GM21526 (cell line): ENCODE measurements at regions not wholly inside any gene's neighbourhood (a gene's known extent, or its start where the extent isn't known, plus 50 kb on each side); places are given as distances from the start of the nearest gene placed in this dataset.

ENCODE experiments used
- ATAC-seq: cut with Tn5 transposase; IDR thresholded peaks from one replicate; pipeline ENCODE4 v1.9.1; 2021; ENCODE audit warnings: moderate library complexity; ENCODE audit not compliant: unreplicated experiment, low FRiP score

DNA sequence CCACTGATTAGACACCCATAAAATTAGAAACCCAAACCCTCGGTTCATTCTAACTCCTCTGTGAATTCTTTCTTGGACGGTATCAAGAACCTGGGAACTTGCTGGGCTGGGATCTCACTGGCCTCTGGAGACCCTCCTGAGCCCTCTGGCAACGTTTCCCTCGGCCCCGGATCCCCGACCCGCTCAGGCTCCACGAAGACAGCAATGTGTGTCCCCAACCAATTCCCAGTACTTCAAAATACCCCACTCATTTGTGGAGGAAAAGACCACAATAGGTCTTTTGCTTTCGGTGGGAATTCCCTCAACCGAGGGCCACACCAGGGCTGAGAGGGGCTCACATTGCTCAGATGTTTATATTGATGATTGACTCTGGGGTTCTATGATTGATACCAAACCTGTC is 117.9 kb upstream of the PRR20G start:
- ATAC-seq = no peak

DNA sequence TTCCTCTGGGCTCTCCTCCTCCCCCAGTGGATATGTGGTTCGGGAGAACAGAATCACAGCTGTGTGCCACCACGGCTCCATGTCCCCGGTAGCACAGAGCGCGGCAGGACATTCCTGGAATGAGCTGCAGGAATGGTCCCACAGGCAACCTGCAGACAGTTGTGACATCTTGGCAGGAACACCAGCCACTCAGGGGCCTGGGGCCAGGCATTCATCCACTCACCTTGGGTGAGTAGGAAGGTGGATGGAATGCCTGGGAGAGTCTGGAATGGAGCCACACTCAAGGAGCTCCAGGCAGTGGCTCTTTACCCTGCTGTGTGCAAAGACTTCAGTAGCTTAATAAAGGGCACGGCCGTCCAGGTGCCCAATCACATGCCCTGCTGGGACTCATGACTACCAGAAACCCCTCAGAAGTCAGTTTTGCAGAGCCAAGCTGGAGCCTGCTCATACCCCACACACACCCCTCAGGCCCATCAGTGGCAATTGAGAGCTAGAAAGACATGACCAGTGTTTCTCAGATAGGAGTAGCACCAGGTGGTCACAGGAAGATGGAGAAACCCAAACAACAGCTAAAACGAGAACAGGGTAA is 117.3 kb upstream of the PRR20G start:
- no peak for ATAC-seq

DNA sequence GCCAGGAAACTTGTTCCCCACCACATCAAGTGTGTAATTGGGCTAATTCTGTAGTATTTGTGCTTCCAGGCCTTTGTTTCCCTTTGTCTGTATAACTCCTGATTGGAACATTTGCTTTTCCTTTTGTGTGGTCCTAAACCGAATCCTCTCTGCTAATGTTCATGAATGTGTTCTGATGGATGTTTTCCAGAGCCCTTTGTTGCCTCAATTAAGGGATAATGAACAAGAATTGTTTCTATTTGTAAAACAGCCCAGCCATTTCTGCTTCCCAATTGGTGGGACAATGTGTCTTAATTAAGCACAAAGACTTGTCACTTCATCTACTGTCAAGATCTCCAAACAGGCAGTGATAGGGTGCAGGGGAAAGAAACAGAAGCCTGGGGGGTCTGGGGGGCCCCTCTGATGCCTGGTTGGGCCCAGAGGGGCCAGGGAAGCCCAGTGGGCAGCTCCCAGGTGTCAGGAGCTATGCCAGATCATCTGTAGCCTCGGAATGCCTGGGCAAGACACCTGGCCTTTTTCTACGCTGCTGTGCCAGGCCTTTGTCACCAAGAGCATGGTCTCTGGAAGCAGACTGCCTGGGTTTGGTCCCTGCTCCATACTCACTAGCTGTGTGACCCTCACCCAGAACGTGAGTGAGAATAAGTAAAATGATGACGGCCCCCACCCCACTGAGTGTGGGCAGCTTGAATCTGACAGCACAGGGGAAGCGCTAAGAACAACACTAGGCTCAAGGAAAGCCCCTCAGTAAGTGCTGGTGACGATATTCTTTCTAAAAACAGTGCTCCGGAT is 116.6 kb upstream of the PRR20G start:
- no peak for ATAC-seq

DNA sequence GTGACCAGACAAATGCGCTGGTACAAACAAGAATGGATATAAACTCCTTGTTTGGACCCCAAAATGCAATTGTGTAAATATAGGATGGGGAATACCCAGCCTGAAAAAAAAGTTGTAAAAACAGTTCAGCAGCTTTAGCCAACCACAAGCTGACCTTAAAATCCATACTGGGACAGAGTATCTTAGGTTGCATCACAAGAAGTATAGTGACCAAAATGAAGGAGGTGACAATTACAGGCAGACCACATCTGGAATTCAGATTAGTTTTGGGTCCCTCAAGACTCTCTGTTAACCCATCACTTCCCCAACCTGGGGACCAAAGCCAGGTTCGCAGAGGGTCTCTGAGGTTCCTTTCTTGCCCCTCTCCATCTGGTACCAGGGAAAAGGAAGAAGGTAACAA is 115.9 kb upstream of the PRR20G start:
- ATAC-seq = no peak

DNA sequence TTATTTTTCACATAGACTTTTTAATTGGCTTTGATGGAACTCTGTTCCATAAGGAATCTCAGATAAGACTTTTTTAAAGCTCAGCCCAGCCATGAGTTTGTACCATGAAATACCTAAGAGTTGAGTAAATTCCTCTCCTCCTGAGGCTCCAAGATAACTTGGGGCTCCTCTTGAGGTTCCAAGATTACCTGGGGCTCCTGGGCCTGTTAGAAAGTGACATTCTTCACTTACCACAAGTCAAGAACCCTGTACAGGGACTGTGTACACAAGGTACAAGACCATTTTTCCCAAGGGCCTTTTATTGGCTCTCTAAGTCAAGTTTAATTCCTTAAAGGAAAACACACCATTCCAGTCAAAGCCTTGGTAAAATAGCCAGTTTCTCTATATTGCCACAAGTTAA is 111.3 kb upstream of the PRR20G start:
- no peak for ATAC-seq

DNA sequence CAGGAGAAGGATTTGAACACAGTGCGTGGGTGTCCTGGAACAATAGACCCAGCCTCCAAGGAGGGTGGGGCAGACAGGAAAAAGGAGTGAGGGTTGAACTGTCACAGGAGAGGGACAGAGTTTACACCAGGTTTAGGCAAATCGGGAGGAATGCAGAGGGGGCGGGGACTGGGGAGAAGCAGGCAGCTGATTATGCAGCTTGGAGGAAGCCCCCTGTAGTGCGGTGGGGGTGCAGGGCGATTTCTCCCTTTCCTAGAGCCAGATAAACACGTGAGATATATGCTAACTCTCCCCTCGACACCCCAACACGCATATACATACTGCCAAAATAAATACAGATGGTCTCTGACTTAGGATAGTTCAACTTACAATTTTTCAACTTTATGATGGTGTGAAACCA is 108.6 kb upstream of the PRR20G start:
- ATAC-seq = no peak

DNA sequence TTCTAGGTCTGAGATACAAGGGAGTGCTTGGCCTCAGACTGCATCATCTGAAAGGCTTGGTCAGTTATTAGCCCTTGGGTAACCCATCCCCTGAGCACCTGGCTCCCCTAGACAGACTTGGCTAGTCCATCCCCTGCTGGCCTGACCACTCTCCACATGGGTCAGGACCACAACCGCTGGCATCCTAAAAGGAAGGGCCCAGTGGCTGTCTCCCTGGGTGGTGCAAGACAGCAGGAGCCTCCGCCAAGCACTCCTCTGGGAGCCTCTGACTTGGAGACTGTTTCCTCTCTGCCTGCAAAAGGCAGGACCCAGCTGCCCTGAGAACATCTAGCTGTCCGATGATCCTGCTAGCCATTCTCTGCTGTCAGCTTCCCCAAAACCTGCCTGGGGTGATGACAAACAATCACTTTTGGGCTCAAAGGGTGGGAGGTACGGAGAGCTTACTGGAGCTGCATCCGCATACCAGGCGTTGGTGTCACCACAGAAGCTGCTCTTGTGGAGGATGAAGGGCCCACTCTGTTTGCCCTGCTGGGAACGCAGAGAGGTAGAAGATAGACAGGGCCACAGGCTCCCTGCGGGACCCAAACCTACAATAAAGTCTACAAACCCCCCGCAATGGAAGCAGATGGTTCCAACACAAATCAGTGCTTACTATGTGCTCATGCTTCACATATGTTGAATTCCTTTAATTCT is 108.0 kb upstream of the PRR20G start:
- ATAC-seq = no peak

DNA sequence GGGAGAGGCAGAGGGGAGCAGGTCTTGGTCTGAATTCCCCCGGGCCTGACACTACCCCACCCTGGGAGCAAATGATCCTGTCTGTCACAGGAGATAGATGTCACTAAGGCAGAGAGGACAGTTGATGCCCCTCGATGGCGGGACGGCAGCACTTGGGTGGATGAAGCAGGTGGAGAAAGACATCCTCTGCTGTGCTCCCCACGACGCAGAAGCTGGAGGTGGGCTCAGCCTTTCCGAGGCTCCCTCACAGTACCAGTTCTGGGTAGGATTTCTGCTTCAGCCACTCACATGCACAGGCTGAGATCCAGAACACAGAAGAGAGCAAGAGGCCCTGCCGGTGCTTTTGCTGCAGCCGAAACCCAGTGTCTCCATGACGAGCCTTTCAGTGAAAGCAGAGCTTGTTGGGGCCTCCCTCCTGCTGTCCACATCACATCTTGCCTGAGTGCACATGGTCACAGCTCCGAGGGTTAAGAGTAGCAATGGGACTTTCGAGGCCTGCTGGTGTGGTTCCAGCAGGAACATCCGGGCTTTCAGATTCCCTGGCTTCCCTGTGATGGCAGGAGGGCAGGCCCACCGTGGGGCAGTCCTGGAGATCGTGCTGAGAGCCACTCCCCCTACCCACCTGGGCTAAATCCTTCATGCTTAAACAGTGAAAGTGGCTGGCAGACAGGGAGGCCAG is 107.3 kb upstream of the PRR20G start:
- no peak for ATAC-seq

DNA sequence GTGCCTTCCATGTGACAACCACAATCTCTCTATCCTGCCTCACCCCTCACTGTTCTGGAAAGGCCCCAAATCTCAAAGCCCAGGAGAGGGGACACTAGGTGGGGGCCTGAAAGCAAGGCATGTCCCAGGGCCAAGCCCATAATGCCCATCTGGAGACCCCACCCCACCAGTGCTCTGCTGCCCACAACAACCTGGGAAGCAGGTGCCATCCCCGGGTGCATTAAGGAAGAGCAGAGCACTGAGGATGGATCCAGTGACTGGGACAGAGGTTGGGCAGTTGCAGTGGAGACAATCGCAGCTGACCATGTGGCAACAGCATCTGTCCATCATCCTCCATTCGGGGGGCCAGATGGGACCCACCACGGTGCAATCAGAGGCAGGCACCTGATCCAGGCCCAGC is 106.2 kb upstream of the PRR20G start:
- ATAC-seq = no peak

DNA sequence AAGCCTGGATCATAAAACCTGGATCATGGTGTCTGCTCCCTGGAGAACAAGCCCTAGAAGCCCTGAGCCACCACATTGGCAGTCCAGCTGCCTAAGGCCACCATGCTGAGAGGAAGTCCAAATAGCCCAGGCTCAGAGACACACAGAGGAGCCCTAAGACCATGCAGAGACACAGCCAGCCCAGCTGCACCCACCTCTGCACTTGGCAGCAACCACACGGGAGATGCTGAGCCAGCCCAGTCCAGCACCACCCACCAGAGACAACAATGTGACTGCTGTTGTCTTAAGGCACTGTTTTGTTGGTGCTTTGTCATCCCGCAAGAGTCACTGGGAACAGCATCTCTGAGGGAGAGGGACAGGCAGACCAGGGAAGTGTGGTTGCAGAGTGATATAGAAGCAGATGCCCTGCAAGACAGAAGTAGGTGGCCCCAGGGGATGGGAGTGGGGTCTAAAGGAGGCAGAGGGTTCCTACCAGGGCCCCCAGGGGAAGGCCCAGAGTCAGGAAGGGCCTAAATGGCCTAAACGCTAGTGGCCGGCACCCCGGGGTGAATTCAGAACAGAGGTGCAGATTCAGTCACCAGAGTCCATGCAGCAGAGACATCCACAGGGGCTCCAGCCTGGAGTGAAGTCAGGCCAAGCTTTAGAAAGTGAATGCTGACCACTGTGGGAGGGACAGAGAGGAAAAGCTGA is 105.4 kb upstream of the PRR20G start:
- no peak for ATAC-seq

DNA sequence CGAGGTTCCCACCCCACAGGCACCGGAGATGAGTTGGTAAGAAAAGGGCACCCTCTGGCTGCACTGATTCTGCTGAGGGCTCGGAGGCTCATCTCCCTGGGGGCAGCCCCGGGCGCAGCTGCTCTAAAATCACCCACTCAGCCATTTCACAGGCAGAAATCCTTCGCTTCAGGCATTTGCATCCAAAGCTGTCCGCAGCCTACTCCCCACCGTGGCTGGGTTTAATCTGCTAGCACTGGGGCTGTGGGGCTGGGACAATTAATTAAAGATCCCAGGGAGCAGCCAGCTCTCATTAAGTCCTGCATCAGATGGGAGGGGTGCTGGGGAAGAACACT is 104.3 kb upstream of the PRR20G start:
- no peak for ATAC-seq

DNA sequence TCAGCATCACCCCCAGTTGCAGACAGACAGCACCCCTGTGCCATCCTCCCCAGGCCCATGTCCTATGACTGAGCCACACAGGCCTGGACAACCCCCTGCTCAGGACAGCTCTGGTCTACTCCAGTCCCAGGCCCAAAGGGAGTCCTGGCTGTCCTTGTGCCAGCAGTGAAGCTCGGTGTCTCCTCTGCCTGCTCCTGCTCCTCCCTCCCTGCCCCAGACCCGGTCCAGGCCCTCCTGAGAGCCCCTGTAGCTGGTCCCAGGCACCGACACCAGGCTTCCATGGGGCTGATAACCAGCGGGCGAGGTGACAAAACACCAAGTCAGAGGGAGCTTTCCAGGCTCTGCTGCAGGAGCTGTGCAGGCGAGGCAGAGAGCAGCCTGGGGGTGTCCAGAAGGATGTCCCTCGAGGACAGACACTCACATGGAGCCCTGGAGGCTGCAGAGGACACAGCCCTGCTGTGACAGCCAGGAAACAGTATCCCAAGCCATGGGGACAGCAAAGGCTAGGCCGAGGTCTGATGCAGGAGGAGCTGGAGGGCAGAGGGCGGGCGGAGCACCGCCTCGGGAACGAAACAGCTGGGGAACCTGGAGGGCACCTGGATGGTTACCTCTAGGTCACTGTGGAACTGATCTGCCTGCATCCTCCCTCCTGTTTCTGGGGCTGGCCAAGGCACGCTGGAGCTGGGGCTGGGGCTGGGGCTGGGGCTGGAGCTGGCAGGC is 103.8 kb upstream of the PRR20G start:
- ATAC-seq = no peak

DNA sequence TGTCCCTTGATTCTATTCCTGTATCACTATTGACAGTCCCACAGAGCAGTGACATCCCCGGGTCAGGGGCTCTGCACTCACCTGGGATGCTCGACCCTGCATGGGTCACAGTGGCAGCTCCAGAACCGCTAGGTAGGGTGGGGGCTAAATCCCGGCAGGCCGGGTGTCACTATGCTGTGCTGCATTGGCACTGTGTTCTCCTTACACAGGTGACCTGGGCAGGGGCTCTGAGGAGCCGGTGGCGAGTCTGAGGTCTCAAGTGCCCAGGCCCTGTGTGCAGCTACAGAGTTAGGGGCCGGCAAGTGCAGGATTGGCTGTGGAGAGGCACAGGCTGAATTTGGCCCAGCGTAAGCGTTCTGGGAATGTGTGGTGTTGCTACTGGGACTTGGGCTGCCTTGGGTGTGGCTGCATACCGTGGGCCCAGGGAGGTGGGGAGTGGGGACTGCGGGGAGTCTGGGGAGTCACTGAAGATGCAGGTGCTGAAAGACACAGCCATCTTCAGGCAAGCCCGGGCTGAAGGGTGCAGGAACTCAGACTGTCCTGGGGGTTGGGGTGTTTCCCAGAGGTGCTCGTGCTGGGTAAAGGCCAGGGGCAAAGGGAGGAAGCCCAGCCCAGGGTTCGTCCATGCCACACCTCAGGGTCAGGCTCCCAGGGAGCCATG is 102.6 kb upstream of the PRR20G start:
- ATAC-seq = no peak

DNA sequence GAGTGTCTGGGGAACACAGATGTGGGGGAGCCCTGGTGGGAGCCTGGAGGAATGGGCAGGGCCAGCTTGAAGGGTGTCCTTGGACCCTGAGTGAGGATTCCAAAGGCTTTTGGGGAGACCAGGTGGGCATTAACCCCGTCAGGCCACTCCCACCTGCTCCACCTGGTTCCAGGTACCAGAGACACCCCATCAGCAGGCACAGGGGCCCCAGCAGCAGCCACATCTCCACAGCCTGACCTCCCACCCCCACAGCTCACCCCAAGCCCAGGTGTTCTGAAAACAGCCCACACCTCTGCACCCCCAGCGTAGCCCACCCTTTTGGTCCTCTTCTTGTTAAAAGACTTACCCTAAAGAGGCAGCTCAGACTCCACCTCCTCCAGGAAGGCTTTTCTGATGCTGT is 102.1 kb upstream of the PRR20G start:
- no peak for ATAC-seq

DNA sequence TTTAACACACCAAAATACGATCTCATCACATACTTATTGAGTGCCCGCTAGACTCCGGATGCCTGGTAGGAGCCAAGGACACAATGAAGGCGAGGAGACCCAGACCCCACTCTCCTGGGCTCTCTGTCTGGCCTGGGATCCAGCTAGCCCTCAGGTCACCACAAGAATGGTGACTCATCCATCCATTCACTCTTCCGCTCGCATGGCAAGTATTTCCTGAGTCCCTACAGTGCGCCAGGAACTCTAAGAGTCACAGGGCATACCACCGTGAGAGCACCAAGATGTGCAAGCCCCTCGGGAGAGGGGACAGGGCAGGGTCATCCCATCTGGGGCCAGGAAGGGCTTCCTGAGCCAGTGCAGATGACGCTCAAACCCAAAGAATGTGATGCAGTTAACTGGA is 101.6 kb upstream of the PRR20G start:
- ATAC-seq = no peak

DNA sequence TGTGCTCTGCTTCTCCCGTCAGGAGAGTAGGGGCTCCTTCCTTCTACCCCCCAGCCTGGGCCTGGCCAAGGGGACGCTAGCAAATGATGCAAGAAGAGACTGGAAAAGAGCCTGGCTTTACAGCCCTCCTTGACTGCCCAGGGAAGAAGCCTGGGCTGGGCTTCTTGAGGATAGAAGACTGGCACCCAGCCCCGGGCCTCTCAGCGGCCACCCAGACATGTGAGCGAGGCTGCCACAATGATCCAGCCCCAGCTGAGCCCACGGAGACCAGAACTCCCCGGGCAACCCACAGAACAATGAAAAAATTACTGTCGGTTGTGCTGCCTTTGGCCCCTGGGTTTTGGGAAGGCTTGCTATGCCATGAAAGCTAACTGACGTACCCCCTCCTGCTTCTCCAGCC is 100.6 kb upstream of the PRR20G start:
- no peak for ATAC-seq

DNA sequence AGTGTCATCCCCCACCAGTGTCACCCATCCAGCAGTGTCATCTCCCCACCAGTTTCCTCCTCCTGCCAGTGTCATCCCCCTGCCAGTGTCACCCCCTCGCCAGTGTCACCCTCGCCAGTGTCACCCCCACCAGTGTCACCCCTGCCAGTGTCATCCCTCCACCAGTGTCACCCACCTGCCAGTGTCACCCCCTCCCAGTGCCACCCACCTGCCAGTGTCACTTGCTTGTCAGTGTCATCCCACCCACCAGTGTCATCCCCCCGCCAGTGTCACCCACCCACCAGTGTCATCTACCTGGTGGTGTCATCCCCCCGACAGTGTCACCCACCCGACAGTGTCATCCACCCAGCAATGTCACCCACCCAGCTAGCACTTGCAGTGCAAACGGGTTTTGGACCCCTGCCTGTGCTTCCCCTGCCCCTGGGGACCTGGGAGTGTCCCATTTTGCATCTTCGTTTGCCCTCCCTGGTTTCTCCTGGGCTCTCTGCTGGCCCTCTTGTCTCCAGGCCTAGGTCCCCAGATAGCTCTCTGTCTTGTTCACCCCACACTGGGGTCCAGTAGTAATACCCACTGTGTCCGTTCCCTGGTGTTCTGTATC is 99.8 kb upstream of the PRR20G start:
- ATAC-seq = no peak

DNA sequence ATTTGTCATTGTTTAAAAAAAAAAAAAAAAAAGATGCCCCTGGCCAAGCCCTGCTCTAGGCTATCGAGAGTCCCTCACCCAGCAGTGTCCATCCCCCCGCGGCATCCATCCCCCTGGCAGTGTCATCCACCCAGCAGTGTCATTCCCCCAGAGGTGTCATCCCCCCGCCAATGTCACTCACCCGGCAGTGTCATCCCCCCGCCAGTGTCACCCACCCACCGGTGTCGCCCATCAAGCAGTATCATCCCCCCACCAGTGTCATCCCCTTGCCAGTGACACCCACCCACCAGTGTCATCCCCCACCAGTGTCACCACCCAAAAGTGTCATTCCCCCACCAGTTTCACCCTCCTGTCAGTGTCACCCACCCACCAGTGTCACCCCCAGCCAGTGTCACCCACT is 99.3 kb upstream of the PRR20G start:
- ATAC-seq = no peak

DNA sequence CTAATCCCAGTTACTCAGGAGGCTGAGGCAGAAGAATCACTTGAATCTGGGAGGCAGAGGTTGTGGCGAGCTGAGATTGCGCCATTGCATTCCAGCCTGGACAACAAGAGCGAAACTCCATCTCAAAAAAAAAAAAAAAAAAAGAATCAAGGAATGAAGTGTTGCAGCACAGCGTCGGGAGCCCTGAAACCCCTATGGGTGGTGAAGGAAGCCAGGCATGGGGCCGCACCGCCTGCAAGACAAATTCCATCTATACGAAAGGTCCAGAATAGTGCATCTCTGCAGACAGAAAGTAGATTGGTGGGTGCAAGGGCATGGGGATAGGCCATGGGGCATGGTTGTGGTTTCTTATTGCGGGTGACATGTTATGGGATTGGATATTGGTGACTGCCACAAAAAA is 98.6 kb upstream of the PRR20G start:
- ATAC-seq = no peak

DNA sequence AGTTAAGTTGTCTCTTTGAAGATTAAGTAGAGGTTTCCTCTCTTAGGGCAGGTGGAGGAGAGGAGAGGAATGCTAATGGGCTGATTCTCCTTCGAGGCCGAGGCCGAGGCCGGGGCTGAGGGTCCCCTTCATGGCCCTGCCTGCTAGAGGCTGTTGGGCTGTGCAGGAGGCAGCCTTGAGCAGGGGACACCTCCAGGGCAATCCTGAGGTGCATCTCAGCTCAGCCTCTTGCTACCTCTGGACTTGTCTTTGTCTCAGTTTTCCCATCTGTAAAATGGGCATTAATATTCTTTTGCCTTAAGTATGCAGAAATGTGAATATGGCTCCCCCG is 97.7 kb upstream of the PRR20G start:
- no peak for ATAC-seq
